ENCODE measurements at regions not wholly inside any gene's neighbourhood (a gene's known extent, or its start where the extent isn't known, plus 50 kb on each side); places are given as distances from the start of the nearest gene placed in this dataset.

- no peak overlapping the region for H3K4me3 ChIP-seq
These were observed 160.3 kb downstream of the VAPA start for GRCh38 chr18:10074110-10074509.

DNA sequence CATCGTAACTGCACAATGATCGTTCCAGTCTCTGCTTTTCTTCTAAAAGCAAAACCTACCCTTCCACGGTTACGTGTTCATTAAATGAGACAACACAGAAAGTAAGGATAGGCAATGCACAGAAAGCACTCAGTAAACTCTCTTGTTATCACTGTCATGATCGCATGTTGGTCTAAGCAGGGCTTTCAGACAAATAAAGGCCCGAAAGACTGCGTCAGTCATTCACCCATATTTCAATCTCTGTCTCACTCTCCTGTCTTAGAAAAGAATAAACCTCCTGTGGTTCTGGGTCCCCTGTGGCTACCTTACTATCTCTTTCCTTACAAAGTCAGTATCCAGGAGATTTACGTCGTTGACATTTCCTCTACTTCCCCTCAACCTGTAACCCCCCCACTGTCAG lies 160.9 kb downstream of the VAPA start:
- intact Hi-C loops (cut with DNase I; ENCODE audit: low total_unique reads) (no loop called here), in situ Hi-C loops (cut with MboI; ENCODE audit: low pct_ligation_motif_present in 1 of 4, low pct_unique_long_range_greater_than_20kb in 1 of 4, low sequenced_read_pairs in 3 of 4) (no loop called here)
- TF ChIP-seq POLR2AphosphoS5 (IDR thresholded peaks at IDR 0.05) (no peak), POLR2A (IDR thresholded peaks at IDR 0.05) (no peak), EP300 (IDR thresholded peaks at IDR 0.05; ENCODE audit: low read depth) (no peak)
- TF ChIP-seq, protein P1, sequence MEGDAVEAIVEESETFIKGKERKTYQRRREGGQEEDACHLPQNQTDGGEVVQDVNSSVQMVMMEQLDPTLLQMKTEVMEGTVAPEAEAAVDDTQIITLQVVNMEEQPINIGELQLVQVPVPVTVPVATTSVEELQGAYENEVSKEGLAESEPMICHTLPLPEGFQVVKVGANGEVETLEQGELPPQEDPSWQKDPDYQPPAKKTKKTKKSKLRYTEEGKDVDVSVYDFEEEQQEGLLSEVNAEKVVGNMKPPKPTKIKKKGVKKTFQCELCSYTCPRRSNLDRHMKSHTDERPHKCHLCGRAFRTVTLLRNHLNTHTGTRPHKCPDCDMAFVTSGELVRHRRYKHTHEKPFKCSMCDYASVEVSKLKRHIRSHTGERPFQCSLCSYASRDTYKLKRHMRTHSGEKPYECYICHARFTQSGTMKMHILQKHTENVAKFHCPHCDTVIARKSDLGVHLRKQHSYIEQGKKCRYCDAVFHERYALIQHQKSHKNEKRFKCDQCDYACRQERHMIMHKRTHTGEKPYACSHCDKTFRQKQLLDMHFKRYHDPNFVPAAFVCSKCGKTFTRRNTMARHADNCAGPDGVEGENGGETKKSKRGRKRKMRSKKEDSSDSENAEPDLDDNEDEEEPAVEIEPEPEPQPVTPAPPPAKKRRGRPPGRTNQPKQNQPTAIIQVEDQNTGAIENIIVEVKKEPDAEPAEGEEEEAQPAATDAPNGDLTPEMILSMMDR (IDR thresholded peaks at IDR 0.05): no peak
- H3K36me3 ChIP-seq: no peaks in the 10 kb centered on the region
- H3K27ac ChIP-seq: no peak overlapping the region
- DNase-seq: no peak
- H3K9me3 ChIP-seq: no peaks in the 10 kb centered on the region
- no peaks in the 10 kb centered on the region for H3K27me3 ChIP-seq
- WGBS, 2 donors (ENCODE audit: low coverage in 1 of 2): 88 to 89% methylated on average over 8 to 9 of the region's 9 CpGs
- no peak overlapping the region for H3K4me3 ChIP-seq
- peaks cover 0 to 7% (median 0%) of the 10 kb centered on the region in 4 donors for H3K4me1 ChIP-seq

More at GRCh38 chr18:10074110-10074509, 160.3 kb downstream of the VAPA start:
- intact Hi-C loops (cut with DNase I; ENCODE audit: low total_unique reads): no loop called here
- Histone ChIP-seq H3K36me3 (no peaks in the 10 kb centered on the region), H3K4me1 (peaks cover 0 to 7% (median 0%) of the 10 kb centered on the region in 4 donors), H3K9me3 (no peaks in the 10 kb centered on the region), H3K27ac (no peak overlapping the region), H3K27me3 (no peaks in the 10 kb centered on the region)
- in situ Hi-C loops (cut with MboI; ENCODE audit: low pct_ligation_motif_present in 1 of 4, low pct_unique_long_range_greater_than_20kb in 1 of 4, low sequenced_read_pairs in 3 of 4): no loop called here
- TF ChIP-seq, protein P1 (IDR thresholded peaks at IDR 0.05): no peak
- TF ChIP-seq POLR2AphosphoS5 (IDR thresholded peaks at IDR 0.05): no peak
- TF ChIP-seq EP300 (IDR thresholded peaks at IDR 0.05; ENCODE audit: low read depth): no peak
- no peak for DNase-seq
- 70 to 100% methylated on average over 1 to 3 of the region's 3 CpGs for WGBS, 2 donors (ENCODE audit: low coverage in 1 of 2)

- TF ChIP-seq EP300 (IDR thresholded peaks at IDR 0.05; ENCODE audit: low read depth): no peak
- TF ChIP-seq, protein P1 (IDR thresholded peaks at IDR 0.05): no peak
- TF ChIP-seq POLR2A (IDR thresholded peaks at IDR 0.05): no peak
- TF ChIP-seq POLR2AphosphoS5 (IDR thresholded peaks at IDR 0.05): no peak
- Histone ChIP-seq H3K4me3 (no peak overlapping the region), H3K9me3 (no peaks in the 10 kb centered on the region), H3K27ac (no peak overlapping the region), H3K4me1 (peaks cover 0 to 7% (median 0%) of the 10 kb centered on the region in 4 donors), H3K36me3 (no peaks in the 10 kb centered on the region), H3K27me3 (no peaks in the 10 kb centered on the region)
- DNase-seq: no peak
- in situ Hi-C loops (cut with MboI; ENCODE audit: low pct_ligation_motif_present in 1 of 4, low pct_unique_long_range_greater_than_20kb in 1 of 4, low sequenced_read_pairs in 3 of 4) (no loop called here), intact Hi-C loops (cut with DNase I; ENCODE audit: low total_unique reads) (no loop called here)
- WGBS, 2 donors (ENCODE audit: low coverage in 1 of 2): 84% methylated on average over 5 of the region's 5 CpGs; no CpG with 5 or more reads in 1 of the 2 donors
These were observed 162.8 kb downstream of the VAPA start for GRCh38 chr18:10076502-10077030.

GRCh38 chr18:10077986-10078385 lies 164.2 kb downstream of the VAPA start:
- H3K36me3 ChIP-seq: no peaks in the 10 kb centered on the region
- in situ Hi-C loops (cut with MboI; ENCODE audit: low pct_ligation_motif_present in 1 of 4, low pct_unique_long_range_greater_than_20kb in 1 of 4, low sequenced_read_pairs in 3 of 4) (no loop called here), intact Hi-C loops (cut with DNase I; ENCODE audit: low total_unique reads) (no loop called here)
- TF ChIP-seq POLR2A (IDR thresholded peaks at IDR 0.05) (no peak), POLR2AphosphoS5 (IDR thresholded peaks at IDR 0.05) (no peak), EP300 (IDR thresholded peaks at IDR 0.05; ENCODE audit: low read depth) (no peak)
- TF ChIP-seq, protein P1 (IDR thresholded peaks at IDR 0.05): no peak
- H3K27me3 ChIP-seq: no peaks in the 10 kb centered on the region
- H3K4me3 ChIP-seq: no peak overlapping the region
- no peak for DNase-seq
- 29 to 31% methylated on average over 4 of the region's 4 CpGs for WGBS, 2 donors (ENCODE audit: low coverage in 1 of 2)
- no peak overlapping the region for H3K27ac ChIP-seq
- no peaks in the 10 kb centered on the region for H3K9me3 ChIP-seq
- H3K4me1 ChIP-seq: peaks cover 0 to 7% (median 0%) of the 10 kb centered on the region in 4 donors
